ENCODE measurements at regions not wholly inside any gene's neighbourhood (a gene's known extent, or its start where the extent isn't known, plus 50 kb on each side); places are given as distances from the start of the nearest gene placed in this dataset.

GRCh38 chr6:167669553-167669849 lies 157.2 kb upstream of the AFDN start:
- TF ChIP-seq CTCF (IDR thresholded peaks at IDR 0.05; ENCODE audit: low read depth, low read length): no peak
- TF ChIP-seq POLR2A (IDR thresholded peaks at IDR 0.05; ENCODE audit: extremely low read depth, insufficient read length): no peak
- no peak for TF ChIP-seq MAX (IDR thresholded peaks at IDR 0.05; ENCODE audit: low read depth, low read length)
